Amniotic stem cell (primary cell): ENCODE measurements at regions not wholly inside any gene's neighbourhood (a gene's known extent, or its start where the extent isn't known, plus 50 kb on each side); places are given as distances from the start of the nearest gene placed in this dataset.
"Not testable (repeated sequence)": the region's sequence is repeated elsewhere in the genome, so short reads cannot be mapped to it uniquely, and the experiment has no call there.

Experiments
- DNase-seq: peaks from one replicate; lab custom pipeline; 2025; lab: John Stamatoyannopoulos, UW

- DNase-seq = no peak
Measured at GRCh38 chr18:28281400-28281799, 104.5 kb upstream of the CDH2 start.

GRCh38 chr18:28269750-28270149, 92.8 kb upstream of the CDH2 start:
- no peak for DNase-seq

- no peak for DNase-seq
Measured at GRCh38 chr18:28267878-28268625, 91.1 kb upstream of the CDH2 start.

GRCh38 chr18:28267276-28267675, 90.3 kb upstream of the CDH2 start:
- no peak for DNase-seq

GRCh38 chr18:28256166-28256565, 79.2 kb upstream of the CDH2 start:
- no peak for DNase-seq

- no peak for DNase-seq
Measured at GRCh38 chr18:28248653-28249052, 71.7 kb upstream of the CDH2 start.

- not testable (repeated sequence) for DNase-seq
Measured at GRCh38 chr18:28240626-28241025, 63.7 kb upstream of the CDH2 start.

GRCh38 chr18:28236487-28236886, 59.6 kb upstream of the CDH2 start:
- DNase-seq = no peak
